GM18873 (cell line): ENCODE measurements at regions not wholly inside any gene's neighbourhood (a gene's known extent, or its start where the extent isn't known, plus 50 kb on each side); places are given as distances from the start of the nearest gene placed in this dataset.
"Not testable (repeated sequence)": the region's sequence is repeated elsewhere in the genome, so short reads cannot be mapped to it uniquely, and the experiment has no call there.

Experiments used
- ATAC-seq: cut with Tn5 transposase; IDR thresholded peaks from one replicate; pipeline ENCODE4 v1.9.1; 2021; ENCODE audit warnings: mild to moderate bottlenecking, moderate library complexity, moderate number of reproducible peaks; ENCODE audit not compliant: unreplicated experiment, low FRiP score

DNA sequence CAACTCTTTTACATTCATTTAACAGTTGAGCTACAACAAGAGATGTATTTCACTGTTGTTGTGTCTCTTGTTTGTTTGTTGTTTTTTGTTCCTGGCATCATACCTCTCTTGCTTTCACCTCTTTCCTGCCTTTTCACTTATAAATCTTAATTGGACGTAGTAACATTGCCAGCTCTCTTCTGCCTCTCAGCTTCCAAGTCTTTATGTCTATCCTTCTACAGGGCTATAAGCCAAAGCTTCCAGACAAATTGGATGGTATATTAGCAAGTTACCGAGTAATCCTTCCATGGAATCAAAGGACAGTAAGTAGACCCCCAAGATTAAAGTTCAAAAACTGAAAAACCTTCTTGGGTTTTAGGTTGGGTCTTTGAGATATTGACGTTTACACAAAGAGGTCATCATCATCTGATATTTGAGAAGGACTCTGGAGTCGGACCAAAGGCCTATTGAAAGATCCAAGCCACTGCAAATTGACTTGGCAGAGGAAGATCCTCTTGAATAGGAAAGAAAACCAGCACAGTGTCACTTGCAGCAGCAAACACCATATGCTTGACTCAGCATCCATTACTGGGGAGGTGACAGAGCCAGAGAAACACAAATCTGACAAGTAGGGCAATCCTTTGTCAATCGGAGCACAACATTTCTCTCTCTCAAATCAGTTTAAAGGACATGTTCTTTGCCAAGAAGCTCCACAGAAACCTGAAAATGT lies 648.5 kb upstream of the NR2F2 start:
- ATAC-seq, result no peak

DNA sequence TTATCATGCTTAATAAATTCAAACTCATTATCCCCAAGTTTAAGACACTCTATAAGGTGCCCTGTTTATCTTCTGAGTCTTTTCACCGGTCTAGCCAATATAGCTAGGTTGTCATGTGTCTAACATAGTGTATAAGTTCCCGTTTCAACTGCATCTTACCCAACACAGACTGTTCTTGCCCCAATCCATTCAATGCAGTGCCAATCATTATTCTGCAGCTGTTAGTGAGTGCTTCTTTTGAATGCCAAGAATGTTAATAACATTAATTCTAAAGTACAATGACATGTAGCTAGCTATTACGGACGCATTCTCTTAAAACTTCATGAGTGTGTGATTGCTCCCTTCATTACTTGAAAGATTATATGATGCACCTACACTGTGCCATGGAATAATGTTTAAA lies 646.4 kb upstream of the NR2F2 start:
- ATAC-seq, result no peak

DNA sequence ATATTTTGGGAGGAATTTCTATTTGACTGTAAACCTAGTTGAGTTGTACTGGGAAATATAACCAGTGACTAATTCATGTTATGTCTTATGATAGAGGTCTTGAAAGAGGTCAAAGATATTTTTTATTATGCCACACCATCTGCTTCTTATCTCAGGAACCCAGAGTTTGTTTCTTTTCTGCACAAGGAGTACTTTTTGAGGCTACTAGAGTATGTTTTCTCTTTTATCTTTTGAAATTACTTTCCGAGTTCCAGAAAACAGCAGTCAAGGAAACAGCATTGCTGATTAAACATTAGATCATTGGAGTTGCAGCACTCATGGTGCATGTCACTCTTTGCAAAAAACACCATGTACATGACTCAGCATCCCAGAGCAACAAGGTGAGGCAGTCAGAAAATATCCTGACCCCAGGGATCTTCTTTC lies 645.8 kb upstream of the NR2F2 start:
- no peak for ATAC-seq

DNA sequence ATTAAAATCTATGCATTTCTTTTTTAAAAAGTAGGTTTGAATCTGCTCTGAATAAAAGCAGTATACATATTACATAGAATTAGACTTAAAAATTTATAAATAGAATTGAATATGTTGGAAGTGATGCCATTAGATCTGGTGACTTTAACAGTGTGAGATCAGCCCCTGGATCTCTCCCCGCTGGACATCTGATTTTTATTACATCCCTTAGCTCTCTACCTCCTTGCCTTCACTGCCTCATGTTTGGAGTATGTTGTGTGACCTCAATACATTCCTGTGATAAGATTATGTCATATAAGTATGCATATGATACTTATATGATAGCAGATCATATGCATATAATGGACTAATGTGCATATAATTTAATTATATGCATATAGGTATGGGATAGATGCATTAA lies 643.4 kb upstream of the NR2F2 start:
- ATAC-seq, result no peak

DNA sequence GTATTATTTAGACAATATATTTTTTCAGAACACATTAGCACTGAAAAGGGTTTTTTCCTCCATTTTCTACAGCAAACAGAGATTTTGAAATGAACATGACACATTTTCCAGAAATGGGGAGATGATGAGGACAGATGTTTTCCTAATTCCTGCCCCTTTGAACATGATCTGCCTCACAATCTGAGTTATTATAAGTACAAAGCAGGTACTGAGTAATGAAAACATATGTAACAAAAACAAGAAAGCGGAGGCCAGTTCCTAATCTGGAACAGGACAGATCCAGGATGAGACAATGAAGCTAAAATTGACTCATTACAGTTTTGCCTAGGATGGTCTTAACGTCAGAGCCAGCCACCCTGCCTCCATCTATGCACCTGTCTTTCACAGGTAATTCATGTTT lies 642.8 kb upstream of the NR2F2 start:
- ATAC-seq, result no peak

DNA sequence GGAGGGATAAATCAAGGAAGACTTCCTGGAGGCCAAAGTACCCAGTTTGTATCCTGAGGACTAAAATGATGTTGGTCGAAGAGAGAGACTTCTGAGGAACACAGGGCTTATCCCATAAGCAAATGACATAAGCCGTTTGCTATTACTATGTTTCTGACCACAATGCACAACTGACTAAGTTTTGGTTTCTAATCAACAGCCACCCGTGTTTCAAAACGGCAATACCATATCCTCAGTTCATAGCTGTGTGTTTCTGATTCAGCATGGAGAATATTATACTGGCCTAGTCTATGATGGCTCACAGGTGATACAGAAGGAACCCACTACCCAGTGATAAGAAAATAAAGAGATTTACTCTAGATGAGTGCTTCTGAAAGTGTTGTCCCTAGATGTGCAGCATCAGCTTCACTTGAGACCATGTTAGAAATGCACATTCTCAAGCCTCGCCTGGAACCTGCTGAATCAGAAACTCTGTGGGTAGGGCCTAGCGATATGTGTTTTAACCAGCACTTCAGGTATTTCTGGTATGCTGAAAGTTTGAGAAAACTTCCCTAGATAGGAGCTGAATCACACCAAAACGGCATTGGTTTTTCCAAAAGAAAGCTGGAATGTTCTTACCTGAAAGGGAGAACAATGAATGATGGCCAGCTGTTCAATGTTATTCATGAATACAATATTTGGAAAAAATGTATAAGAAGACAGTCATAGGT lies 639.7 kb upstream of the NR2F2 start:
- no peak for ATAC-seq

DNA sequence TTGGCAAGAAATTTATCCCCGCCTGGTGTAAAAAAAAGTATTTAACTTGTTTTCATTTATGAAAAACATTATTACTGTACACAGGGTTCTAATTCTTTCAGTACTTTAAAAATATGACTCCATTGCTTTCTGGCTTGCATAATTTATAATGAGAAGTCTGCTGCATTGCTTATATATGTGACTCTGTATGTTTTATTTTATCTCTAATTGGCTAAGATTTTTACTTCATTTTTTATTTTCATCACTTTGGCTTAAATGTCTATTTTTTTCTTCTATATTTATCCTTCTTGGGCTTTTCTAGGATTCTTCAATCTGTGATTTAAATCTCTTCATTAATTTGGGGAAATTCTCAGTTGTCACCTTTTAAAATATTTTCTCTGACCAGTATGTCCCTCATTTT lies 636.6 kb upstream of the NR2F2 start:
- no peak for ATAC-seq

DNA sequence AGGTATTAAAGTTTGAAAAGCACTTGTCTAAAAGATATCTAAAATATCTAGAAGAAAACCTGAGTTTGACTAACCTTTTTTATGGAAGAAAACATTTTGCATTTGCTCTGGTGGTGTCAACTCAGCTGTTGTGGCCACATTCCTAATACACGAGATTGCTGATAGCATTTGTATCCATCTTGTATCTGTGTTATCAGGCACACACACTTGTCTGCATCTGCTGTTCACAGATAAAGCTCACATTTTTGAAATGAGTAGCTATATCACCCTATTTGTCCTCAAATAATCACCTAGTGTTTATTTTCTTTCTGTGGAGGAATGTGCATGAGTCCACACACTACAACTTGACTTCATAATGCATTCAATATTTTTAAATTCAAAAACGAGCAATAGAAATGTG lies 632.3 kb upstream of the NR2F2 start:
- no peak for ATAC-seq

DNA sequence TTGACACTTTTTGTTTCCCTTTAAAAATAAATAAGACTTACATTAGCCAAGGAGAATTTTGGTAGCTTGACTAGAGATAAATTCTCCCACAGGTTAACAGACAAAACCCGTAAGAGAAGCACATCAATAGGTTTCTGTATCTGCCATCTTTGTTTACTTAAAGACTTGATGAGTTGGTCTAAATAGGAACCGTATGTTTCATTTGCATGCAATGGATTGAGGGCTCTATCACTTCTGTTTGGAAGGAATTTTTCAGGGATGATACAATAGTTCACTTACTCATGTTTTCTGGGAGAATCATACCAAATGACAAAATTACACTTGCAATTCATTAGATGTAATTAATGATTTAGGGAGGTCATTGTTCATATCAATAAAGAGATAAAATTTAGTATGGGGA lies 631.5 kb upstream of the NR2F2 start:
- ATAC-seq, result no peak

DNA sequence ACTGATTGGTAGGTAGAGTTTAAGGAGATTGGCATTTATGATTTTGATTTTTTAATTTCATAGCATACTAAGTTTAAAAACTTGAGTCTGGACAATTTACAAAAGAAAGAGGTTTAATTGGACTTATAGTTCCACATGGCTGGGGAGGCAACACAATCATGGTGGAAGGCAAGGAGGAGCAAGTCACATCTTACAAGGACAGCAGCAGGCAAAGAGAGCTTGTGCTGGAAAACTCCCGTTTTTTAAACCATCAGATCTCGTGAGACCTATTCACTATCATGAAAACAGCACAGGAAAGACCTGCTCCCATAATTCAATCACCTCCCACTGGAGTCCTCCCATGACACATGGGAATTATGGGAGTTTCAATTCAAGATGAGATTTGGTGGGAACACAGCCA lies 630.9 kb upstream of the NR2F2 start:
- no peak for ATAC-seq

DNA sequence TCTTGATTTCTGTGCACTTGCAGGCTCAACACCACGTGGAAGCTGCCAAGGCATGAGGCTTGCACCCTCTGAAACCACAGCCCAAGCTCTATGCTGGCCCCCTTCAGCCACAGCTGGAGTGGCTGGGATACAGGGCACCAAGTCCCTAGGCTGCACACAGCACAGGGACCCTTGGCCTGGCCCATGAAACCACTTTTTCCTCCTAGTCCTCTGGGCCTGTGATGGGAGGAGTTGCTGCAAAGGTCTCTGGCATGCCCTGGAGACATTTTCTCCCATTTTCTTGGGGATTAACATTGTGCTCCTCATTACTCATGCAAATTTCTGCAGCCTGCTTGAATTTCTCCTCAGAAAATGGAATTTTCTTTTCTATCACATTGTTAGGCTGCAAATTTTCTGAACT lies 629.8 kb upstream of the NR2F2 start:
- not testable (repeated sequence) for ATAC-seq

DNA sequence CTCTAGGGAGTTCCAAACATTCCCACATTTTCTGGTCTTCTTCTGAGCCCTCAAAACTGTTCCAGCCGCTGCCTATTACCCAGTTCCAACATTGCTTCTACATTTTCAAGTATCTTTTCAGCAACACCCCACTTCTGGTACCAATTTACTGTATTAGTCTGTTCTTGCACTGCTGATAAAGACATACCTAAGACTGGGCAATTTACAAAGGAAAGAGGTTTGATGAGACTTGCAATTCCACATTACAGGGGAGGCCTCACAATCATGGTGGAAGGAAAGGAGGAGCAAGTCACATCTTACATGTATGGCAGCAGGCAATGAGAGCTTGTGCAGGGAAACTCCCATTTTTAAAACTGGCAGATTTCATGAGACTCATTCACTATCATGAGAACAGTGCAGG lies 629.1 kb upstream of the NR2F2 start:
- ATAC-seq, result no peak

DNA sequence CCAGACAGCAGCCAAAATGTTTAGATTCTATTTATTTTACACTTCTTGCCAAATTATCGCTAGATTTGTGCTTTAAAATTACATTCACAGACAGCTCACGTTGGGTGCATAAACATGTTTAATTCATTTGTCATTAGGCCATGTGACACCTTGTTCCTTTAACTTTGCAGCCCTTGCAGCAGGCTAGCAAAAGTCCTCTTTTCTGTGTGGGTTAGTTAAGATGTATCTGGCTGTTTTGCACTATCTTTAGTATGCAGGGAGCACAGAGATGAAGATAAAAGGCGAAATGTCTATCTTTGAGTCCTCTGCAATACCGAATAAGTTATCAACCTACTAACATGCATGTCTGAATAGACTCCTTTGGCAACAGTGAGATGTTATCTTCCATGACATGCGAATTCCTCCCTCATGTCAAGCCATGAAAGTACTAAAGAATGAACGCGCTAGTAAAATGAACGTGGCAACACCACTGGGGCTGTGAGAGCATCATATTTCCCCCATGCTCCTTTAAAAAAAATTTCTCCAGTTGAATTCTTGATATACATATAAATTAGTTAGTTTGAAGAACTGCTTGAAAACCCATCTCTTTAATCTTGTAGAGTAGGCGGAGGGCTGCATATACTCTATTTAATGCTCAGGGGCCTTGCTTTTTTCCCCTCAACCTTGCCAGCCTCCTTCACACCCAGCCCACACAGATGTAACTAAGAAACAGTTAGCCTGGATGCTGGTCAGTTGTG lies 620.4 kb upstream of the NR2F2 start:
- no peak for ATAC-seq

DNA sequence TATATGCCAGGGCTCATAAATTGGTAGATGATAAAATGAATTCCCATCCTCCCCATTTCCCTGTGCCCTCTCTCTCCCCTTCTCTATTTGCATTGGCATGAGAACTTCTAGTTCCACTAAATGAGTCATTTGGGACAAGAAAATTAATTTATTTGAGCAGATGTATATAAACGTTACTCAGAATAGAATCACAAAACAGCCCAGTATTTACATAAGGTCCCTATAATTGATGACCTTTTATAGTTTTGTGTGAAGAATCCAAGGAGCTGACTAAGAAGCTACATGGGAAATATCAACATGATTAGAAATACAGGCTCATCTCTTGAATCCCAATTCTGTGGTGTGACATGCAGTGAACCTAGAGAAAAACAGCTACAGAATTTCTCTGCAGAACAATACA lies 617.7 kb upstream of the NR2F2 start:
- no peak for ATAC-seq

DNA sequence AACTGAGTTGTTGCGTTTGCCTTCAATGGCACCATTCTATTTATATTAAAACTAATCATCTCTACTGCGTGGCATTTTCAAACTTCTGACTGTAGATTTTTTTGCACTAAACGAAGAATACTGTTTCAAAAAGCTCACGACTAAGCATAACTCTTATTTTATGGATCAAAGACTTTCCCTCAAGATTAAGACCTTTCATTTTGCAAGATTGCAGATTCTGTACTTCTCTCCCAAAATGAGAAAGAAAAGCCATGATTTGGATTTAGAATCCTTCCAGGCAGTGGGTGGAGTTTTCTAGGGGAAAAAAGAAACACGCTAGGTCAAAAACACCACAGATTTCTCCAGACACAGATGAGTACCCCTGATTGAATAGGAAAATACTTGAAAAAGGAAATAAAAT lies 617.2 kb upstream of the NR2F2 start:
- no peak for ATAC-seq

DNA sequence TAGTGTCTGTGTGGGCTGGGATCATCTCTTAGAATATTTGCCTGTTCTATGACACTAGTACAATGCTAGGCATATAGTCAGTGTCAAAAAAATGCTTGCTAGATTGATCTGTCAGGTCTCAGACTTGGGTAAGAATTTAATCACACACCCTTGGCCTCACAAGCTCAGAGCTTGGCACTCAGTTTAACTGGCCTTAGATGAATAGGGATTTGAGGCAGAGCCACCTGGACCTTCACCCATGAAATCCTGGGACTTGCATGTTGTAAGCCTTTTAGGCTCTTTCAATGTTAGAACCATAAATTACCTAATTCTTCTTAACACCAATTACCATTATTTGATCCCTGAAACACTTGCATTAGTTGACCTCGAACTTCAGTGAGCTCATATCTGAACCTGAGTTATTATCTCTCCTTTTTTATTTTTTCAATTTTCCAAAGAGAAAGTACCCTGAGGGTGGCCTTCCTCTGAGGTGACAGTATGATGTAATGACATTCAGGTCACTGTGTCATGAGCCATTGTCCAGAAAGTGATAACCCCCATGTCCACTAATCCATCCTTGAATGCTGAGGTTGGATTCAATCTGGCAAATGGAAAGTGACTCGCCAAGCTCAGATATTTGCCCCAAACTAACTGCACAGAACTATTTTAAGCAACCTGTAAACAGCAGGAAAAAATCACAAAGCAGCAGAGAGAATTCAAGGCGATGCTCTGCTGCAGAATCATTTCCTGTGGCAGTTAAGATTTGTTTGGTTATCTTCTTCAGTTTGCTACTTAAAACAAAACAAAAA lies 615.2 kb upstream of the NR2F2 start:
- ATAC-seq, result no peak

DNA sequence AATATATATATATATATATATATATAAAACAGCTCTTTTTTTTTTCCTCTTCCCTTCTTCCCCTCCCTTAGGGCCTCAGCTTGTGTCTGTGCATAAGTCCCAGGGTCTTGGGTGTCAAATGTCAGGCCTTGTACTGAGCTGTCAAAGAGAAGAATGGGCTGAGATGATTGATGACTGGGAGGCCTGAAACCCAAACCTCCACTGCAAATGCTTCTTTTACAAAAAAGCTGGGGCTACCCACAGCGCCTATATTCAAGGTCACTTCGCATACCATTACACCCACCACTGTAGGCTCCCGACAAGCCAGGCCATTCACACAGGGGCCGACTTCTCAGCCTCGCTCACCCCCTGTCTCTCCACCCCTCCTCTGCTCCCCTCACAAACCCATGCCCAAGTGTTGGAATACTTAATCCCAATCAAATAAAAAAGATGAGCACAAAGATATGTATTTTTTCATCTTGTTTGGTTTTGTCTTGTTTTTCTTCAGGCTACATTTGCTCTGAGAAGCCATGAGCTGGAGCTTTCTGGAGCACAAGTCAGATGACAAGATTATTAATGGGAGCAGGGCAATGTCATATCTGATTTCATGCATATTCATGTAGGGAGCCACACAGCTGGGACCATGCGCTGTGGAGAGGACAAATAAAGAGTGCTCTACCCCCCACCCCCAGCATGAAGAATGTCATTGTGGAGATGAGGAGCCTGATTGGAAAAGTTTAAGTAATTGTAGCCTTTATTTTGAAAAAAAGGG lies 614.4 kb upstream of the NR2F2 start:
- ATAC-seq, result no peak

DNA sequence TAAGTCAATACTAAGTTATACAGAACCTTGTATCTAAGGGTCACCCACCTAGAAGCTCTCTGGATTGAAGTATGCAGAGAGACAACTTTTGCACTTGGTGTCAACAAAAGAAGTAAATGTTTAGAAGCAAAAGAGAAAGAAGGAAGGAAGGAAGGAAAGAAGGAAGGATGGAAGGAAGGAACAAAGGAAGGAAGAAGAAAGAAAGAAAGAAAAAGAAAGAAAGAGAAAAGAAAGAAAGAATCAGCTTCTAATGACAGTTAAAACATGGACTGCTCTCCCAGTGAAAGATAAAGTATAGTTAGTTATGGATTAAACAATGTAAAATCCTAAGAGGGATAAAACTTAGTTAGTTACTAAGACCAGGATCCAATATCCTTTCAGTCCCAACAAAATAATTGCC lies 613.8 kb upstream of the NR2F2 start:
- ATAC-seq, result no peak

DNA sequence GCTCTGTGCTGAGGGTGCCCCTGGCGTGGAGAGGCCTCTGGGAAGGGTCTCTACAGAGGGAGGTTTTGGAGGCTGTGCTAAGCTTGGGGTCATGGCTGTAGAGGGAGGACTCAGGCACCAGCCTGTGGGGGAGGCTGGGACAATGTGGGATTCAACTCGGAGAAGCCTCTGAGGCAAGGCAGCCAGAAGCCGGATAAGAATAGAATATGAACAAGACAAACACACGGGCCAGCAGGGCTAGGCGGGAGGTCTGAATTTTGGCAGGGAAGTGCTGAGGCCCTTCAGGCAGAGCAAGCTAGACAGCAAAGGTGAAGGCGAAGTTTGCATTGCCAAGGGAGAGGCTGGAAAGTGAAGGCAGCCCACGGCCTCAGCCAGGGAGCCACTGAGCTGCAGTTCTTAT lies 612.1 kb upstream of the NR2F2 start:
- no peak for ATAC-seq

DNA sequence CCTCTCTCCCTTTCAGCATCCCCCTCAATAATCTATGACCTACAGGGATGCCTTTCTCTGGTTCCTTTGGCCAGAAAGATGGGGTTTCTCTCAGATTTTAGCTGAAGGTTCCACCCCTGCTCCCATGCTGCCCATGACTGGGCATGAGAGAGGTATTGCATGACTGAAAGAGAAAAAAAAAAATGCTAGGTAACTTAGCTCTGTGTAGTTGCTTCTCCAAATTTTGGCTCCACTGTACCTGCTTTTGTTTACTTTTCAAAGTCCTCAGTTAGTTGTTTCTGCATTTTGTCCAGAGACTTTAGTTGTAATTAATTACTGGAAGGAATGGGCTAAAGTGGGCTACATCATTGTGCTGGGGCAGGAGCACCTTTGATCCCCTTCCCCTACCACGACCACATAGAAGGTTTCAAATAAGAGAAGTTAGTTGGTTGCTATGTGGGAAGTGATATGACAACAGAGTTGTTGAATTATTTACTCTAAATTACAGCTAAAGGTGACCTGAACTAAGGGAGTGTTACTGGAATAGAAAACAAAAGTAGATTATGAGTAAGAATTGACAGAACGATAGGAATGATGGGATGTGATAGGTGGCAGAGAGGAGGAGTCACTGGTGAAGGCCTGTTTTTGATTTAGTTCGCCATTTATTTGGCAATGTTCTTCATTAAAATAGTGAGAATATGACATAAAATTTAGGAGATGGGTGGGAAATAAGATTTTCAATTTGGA lies 605.4 kb upstream of the NR2F2 start:
- no peak for ATAC-seq
